Umbilical cord (tissue), 1 donor: ENCODE measurements at regions not wholly inside any gene's neighbourhood (a gene's known extent, or its start where the extent isn't known, plus 50 kb on each side); places are given as distances from the start of the nearest gene placed in this dataset.
"Not testable (repeated sequence)": the region's sequence is repeated elsewhere in the genome, so short reads cannot be mapped to it uniquely, and the experiment has no call there.

Experiments
- DNase-seq: peaks from one replicate; pipeline ENCODE4 v3.0.0-alpha.2; 2015; ENCODE audit warnings: low spot score

- DNase-seq: no peak
Observed at GRCh38 chr11:101741479-101742175, 157.8 kb upstream of the TRPC6 start.

- DNase-seq: no peak
Observed at GRCh38 chr11:101741061-101741460, 157.3 kb upstream of the TRPC6 start.

GRCh38 chr11:101738452-101738851, 154.6 kb upstream of the TRPC6 start:
- DNase-seq: no peak

- DNase-seq: no peak
Observed at GRCh38 chr11:101729406-101730078, 145.7 kb upstream of the TRPC6 start.

- no peak for DNase-seq
Observed at GRCh38 chr11:101727451-101727850, 143.6 kb upstream of the TRPC6 start.

GRCh38 chr11:101726988-101727387, 143.2 kb upstream of the TRPC6 start:
- no peak for DNase-seq

- DNase-seq: no peak
Observed at GRCh38 chr11:101723371-101723770, 139.6 kb upstream of the TRPC6 start.

- peak; percentile 48 for DNase-seq
Observed at GRCh38 chr11:101721270-101721669, 137.5 kb upstream of the TRPC6 start.

GRCh38 chr11:101718402-101718801, 134.6 kb upstream of the TRPC6 start:
- no peak for DNase-seq

GRCh38 chr11:101717619-101718018, 133.8 kb upstream of the TRPC6 start:
- no peak for DNase-seq

GRCh38 chr11:101715281-101715680, 131.5 kb upstream of the TRPC6 start:
- no peak for DNase-seq

GRCh38 chr11:101707477-101707876, 123.7 kb upstream of the TRPC6 start:
- DNase-seq: no peak

- DNase-seq: no peak
Observed at GRCh38 chr11:101706541-101706940, 122.7 kb upstream of the TRPC6 start.

- no peak for DNase-seq
Observed at GRCh38 chr11:101705972-101706371, 122.2 kb upstream of the TRPC6 start.

GRCh38 chr11:101694869-101695268, 111.1 kb upstream of the TRPC6 start:
- not testable (repeated sequence) for DNase-seq

GRCh38 chr11:101692980-101693379, 109.2 kb upstream of the TRPC6 start:
- DNase-seq: no peak

GRCh38 chr11:101686514-101686913, 102.7 kb upstream of the TRPC6 start:
- peak; percentile 84 for DNase-seq

GRCh38 chr11:101668236-101668635, 84.4 kb upstream of the TRPC6 start:
- no peak for DNase-seq

GRCh38 chr11:101666916-101667315, 83.1 kb upstream of the TRPC6 start:
- DNase-seq: no peak

- DNase-seq: no peak
Observed at GRCh38 chr11:101661559-101661958, 77.8 kb upstream of the TRPC6 start.
